ENCODE measurements at regions not wholly inside any gene's neighbourhood (a gene's known extent, or its start where the extent isn't known, plus 50 kb on each side); places are given as distances from the start of the nearest gene placed in this dataset.
"Not testable (repeated sequence)": the region's sequence is repeated elsewhere in the genome, so short reads cannot be mapped to it uniquely, and the experiment has no call there.

GRCh38 chr6:25155211-25155610, 124.0 kb upstream of the CARMIL1 start:
- DNase-seq (ENCODE audit: low read depth in 1 of 2, low spot score in 1 of 2): no peak

GRCh38 chr6:25156123-25156522, 123.1 kb upstream of the CARMIL1 start:
- DNase-seq (ENCODE audit: low read depth in 1 of 2, low spot score in 1 of 2): no peak

GRCh38 chr6:25157183-25157582, 122.0 kb upstream of the CARMIL1 start:
- DNase-seq (ENCODE audit: low read depth in 1 of 2, low spot score in 1 of 2): no peak

- DNase-seq (ENCODE audit: low read depth in 1 of 2, low spot score in 1 of 2): no peak
Observed at GRCh38 chr6:25157842-25158241, 121.3 kb upstream of the CARMIL1 start.

GRCh38 chr6:25160134-25160533, 119.0 kb upstream of the CARMIL1 start:
- DNase-seq (ENCODE audit: low read depth in 1 of 2, low spot score in 1 of 2): not testable (repeated sequence)

GRCh38 chr6:25165177-25165576, 114.0 kb upstream of the CARMIL1 start:
- no peak for DNase-seq (ENCODE audit: low read depth in 1 of 2, low spot score in 1 of 2)

GRCh38 chr6:25165800-25166199, 113.4 kb upstream of the CARMIL1 start:
- no peak for DNase-seq (ENCODE audit: low read depth in 1 of 2, low spot score in 1 of 2)

GRCh38 chr6:25166955-25167748, 112.0 kb upstream of the CARMIL1 start:
- DNase-seq (ENCODE audit: low read depth in 1 of 2, low spot score in 1 of 2): no peak

GRCh38 chr6:25167961-25168360, 111.2 kb upstream of the CARMIL1 start:
- DNase-seq (ENCODE audit: low read depth in 1 of 2, low spot score in 1 of 2): no peak

GRCh38 chr6:25168637-25169036, 110.5 kb upstream of the CARMIL1 start:
- DNase-seq (ENCODE audit: low read depth in 1 of 2, low spot score in 1 of 2): no peak

- no peak for DNase-seq (ENCODE audit: low read depth in 1 of 2, low spot score in 1 of 2)
Observed at GRCh38 chr6:25169553-25169952, 109.6 kb upstream of the CARMIL1 start.

- no peak for DNase-seq (ENCODE audit: low read depth in 1 of 2, low spot score in 1 of 2)
Observed at GRCh38 chr6:25169961-25170360, 109.2 kb upstream of the CARMIL1 start.

GRCh38 chr6:25170640-25171039, 108.5 kb upstream of the CARMIL1 start:
- DNase-seq (ENCODE audit: low read depth in 1 of 2, low spot score in 1 of 2): no peak

- DNase-seq (ENCODE audit: low read depth in 1 of 2, low spot score in 1 of 2): no peak
Observed at GRCh38 chr6:25171301-25171700, 107.9 kb upstream of the CARMIL1 start.

- DNase-seq (ENCODE audit: low read depth in 1 of 2, low spot score in 1 of 2): no peak
Observed at GRCh38 chr6:25172819-25173218, 106.4 kb upstream of the CARMIL1 start.

GRCh38 chr6:25173246-25173645, 105.9 kb upstream of the CARMIL1 start:
- DNase-seq (ENCODE audit: low read depth in 1 of 2, low spot score in 1 of 2): no peak

GRCh38 chr6:25173951-25174474, 105.2 kb upstream of the CARMIL1 start:
- DNase-seq (ENCODE audit: low read depth in 1 of 2, low spot score in 1 of 2): no peak

GRCh38 chr6:25174678-25175077, 104.5 kb upstream of the CARMIL1 start:
- no peak for DNase-seq (ENCODE audit: low read depth in 1 of 2, low spot score in 1 of 2)

- no peak for DNase-seq (ENCODE audit: low read depth in 1 of 2, low spot score in 1 of 2)
Observed at GRCh38 chr6:25175196-25175595, 104.0 kb upstream of the CARMIL1 start.

- DNase-seq (ENCODE audit: low read depth in 1 of 2, low spot score in 1 of 2): no peak
Observed at GRCh38 chr6:25175681-25176080, 103.5 kb upstream of the CARMIL1 start.

- no peak for DNase-seq (ENCODE audit: low read depth in 1 of 2, low spot score in 1 of 2)
Observed at GRCh38 chr6:25176466-25176865, 102.7 kb upstream of the CARMIL1 start.

GRCh38 chr6:25177500-25178028, 101.6 kb upstream of the CARMIL1 start:
- DNase-seq (ENCODE audit: low read depth in 1 of 2, low spot score in 1 of 2): no peak
